DND-41 (cell line): ENCODE measurements at regions not wholly inside any gene's neighbourhood (a gene's known extent, or its start where the extent isn't known, plus 50 kb on each side); places are given as distances from the start of the nearest gene placed in this dataset.

Source experiments
- ATAC-seq: fragments of 200-7000 bp; cut with Tn5 transposase; 3 replicates; pipeline ENCODE4 v1.9.1; 2021; ENCODE audit warnings: low read depth; ENCODE audit not compliant: insufficient read depth
- DNase-seq: peaks from one replicate; pipeline ENCODE4 v3.0.0-alpha.2; 2020
- H2AFZ ChIP-seq: 2 replicates; pipeline ENCODE4 v1.6.0; 2012; ENCODE audit warnings: low read depth, low read length
- H3K27ac ChIP-seq: 2 replicates; pipeline ENCODE4 v1.5.1; 2012; ENCODE audit warnings: low read length, inconsistent platforms
- H3K27me3 ChIP-seq: fragments of 200-600 bp; sonication (generic); 2 replicates; pipeline ENCODE4 v1.6.0; 2012; ENCODE audit warnings: low read length, mild to moderate bottlenecking, inconsistent platforms; ENCODE audit not compliant: insufficient read depth, poor library complexity
- H3K36me3 ChIP-seq: 2 replicates; pipeline ENCODE4 v1.5.1; 2012; ENCODE audit warnings: low read length, inconsistent platforms; ENCODE audit not compliant: insufficient read depth
- H3K4me1 ChIP-seq: 2 replicates; pipeline ENCODE4 v1.5.1; 2012; ENCODE audit warnings: mild to moderate bottlenecking, low read length; ENCODE audit not compliant: insufficient read depth
- H3K4me2 ChIP-seq: 2 replicates; pipeline ENCODE4 v1.6.0; 2012; ENCODE audit warnings: mild to moderate bottlenecking, moderate library complexity, low read length, inconsistent platforms; ENCODE audit not compliant: insufficient read depth
- H3K4me3 ChIP-seq, 2 experiments: fragments of 200-600 bp in 1 of 2; shearing (Covaris generic) in 1 of 2; 2 replicates each; pipeline ENCODE4 v1.5.1; 2012 to 2016; ENCODE audit warnings: inconsistent platforms in 2 of 2, low read length in 2 of 2, mild to moderate bottlenecking in 2 of 2, low read depth in 1 of 2, moderate library complexity in 1 of 2
- H3K79me2 ChIP-seq: 2 replicates; pipeline ENCODE4 v1.6.0; 2012; ENCODE audit warnings: low read length, inconsistent platforms; ENCODE audit not compliant: insufficient read depth
- H3K9ac ChIP-seq: 2 replicates; pipeline ENCODE4 v1.6.0; 2012; ENCODE audit warnings: low read depth, mild to moderate bottlenecking, inconsistent platforms, low read length, moderate library complexity
- H3K9me3 ChIP-seq: 2 replicates; pipeline ENCODE4 v1.5.1; 2012; ENCODE audit warnings: low read length, moderate library complexity, mild to moderate bottlenecking, inconsistent platforms; ENCODE audit not compliant: insufficient read depth, severe bottlenecking
- H4K20me1 ChIP-seq: 2 replicates; pipeline ENCODE4 v1.6.0; 2012; ENCODE audit warnings: low read length; ENCODE audit not compliant: insufficient read depth
- CTCF ChIP-seq: IDR thresholded peaks from 2 replicates; pipeline ENCODE4 v1.5.1; 2012; ENCODE audit warnings: borderline replicate concordance, low read length, moderate library complexity, mild to moderate bottlenecking; ENCODE audit not compliant: poor library complexity, severe bottlenecking; ENCODE audit errors: extremely low read depth
- EZH2 ChIP-seq: IDR thresholded peaks from 3 replicates; pipeline ENCODE4 v1.6.1; 2012; ENCODE audit warnings: borderline replicate concordance, low read depth, mild to moderate bottlenecking, moderate library complexity, low read length, inconsistent platforms; ENCODE audit not compliant: severe bottlenecking

- Histone ChIP-seq H3K36me3 (no peaks in the 10 kb centered on the region), H3K4me2 (no peak overlapping the region), H3K27me3 (no peaks in the 10 kb centered on the region), H3K4me3 (no peak overlapping the region), H4K20me1 (no peaks in the 10 kb centered on the region), H2AFZ (no peak overlapping the region), H3K79me2 (no peaks in the 10 kb centered on the region), H3K27ac (no peak overlapping the region), H3K9me3 (peaks cover 10% of the 10 kb centered on the region), H3K4me1 (no peaks in the 10 kb centered on the region), H3K9ac (no peak overlapping the region)
- TF ChIP-seq EZH2 (no peak), CTCF (no peak)
- no peak for ATAC-seq
- no peak for DNase-seq
Observed at GRCh38 chr6:9841886-9842725, 572.8 kb downstream of the TFAP2A start.

- Histone ChIP-seq H3K27ac (no peak overlapping the region), H3K79me2 (no peaks in the 10 kb centered on the region), H3K4me1 (no peaks in the 10 kb centered on the region), H3K9ac (no peak overlapping the region), H3K36me3 (no peaks in the 10 kb centered on the region), H4K20me1 (no peaks in the 10 kb centered on the region), H3K4me2 (no peak overlapping the region), H3K4me3 (no peak overlapping the region), H3K27me3 (no peaks in the 10 kb centered on the region), H2AFZ (no peak overlapping the region), H3K9me3 (no peaks in the 10 kb centered on the region)
- no peak for DNase-seq
- TF ChIP-seq EZH2 = no peak
- TF ChIP-seq CTCF = no peak
- no peak for ATAC-seq
Observed at GRCh38 chr6:9834233-9834632, 580.6 kb downstream of the TFAP2A start.

GRCh38 chr6:9831783-9832182, 583.1 kb downstream of the TFAP2A start:
- H3K9me3 ChIP-seq = no peaks in the 10 kb centered on the region
- DNase-seq (no peak), ATAC-seq (no peak)
- H3K4me1 ChIP-seq = no peaks in the 10 kb centered on the region
- H3K9ac ChIP-seq = no peak overlapping the region
- H3K4me3 ChIP-seq = no peak overlapping the region
- TF ChIP-seq CTCF (no peak), EZH2 (no peak)
- no peak overlapping the region for H3K27ac ChIP-seq
- H3K36me3 ChIP-seq = no peaks in the 10 kb centered on the region
- H4K20me1 ChIP-seq = no peaks in the 10 kb centered on the region
- H3K27me3 ChIP-seq = no peaks in the 10 kb centered on the region
- H3K4me2 ChIP-seq = no peak overlapping the region
- H2AFZ ChIP-seq = no peak overlapping the region
- no peaks in the 10 kb centered on the region for H3K79me2 ChIP-seq
